Endothelial cell of umbilical vein (primary cell): ENCODE measurements at regions not wholly inside any gene's neighbourhood (a gene's known extent, or its start where the extent isn't known, plus 50 kb on each side); places are given as distances from the start of the nearest gene placed in this dataset.
"Not testable (repeated sequence)": the region's sequence is repeated elsewhere in the genome, so short reads cannot be mapped to it uniquely, and the experiment has no call there.

Experiments used
- BruUV-seq: library from RNA; stranded (reverse); fragments of 400-500 nt; replicated peaks from 2 replicates; lab custom pipeline; 2021; lab: Mats Ljungman, UMichigan
- CTCF ChIA-PET: fragments of 300-600, 350-600 bp; sonication (Branson Sonifier 250); formaldehyde crosslinking; loops from one replicate; lab custom pipeline; 2021; ENCODE audit warnings: antibody characterized with exemption, inconsistent platforms; lab: Charles Lee
- POLR2A ChIA-PET: fragments of 300-600, 350-600 bp; sonication (Branson Sonifier 250); formaldehyde crosslinking; loops from one replicate; lab custom pipeline; 2021; ENCODE audit warnings: antibody characterized with exemption, inconsistent platforms; lab: Charles Lee
- DNase-seq: peaks from one replicate; pipeline ENCODE4 v3.0.0-alpha.2; 2011; ENCODE audit warnings: low read depth, low spot score
- FAIRE-seq: peaks from 2 replicates; lab custom pipeline; 2011; peaks lifted over from hg19 to GRCh38; lab: Jason Lieb, UNC
- H2AFZ ChIP-seq: 2 replicates; pipeline ENCODE4 v1.6.0; 2012; ENCODE audit warnings: low read depth, low read length, control low read depth, inconsistent platforms
- H3K27ac ChIP-seq: 2 replicates; pipeline ENCODE4 v1.5.1; 2011; ENCODE audit warnings: low read depth, mild to moderate bottlenecking, control low read depth, low read length, moderate library complexity; ENCODE audit not compliant: insufficient read depth
- H3K27me3 ChIP-seq, 2 experiments: 2 replicates each; pipeline versions ENCODE4 v1.6.0 to v1.6.1; 2011; ENCODE audit warnings: low read length in 2 of 2, mixed read lengths in 1 of 2; ENCODE audit not compliant: control insufficient read depth in 2 of 2, insufficient read depth in 2 of 2
- H3K36me3 ChIP-seq, 2 experiments: 2 replicates in 1 of 2; 3 replicates in 1 of 2; pipeline ENCODE4 v1.5.1; 2011; ENCODE audit warnings: low read length in 2 of 2, mild to moderate bottlenecking in 1 of 2, moderate library complexity in 1 of 2; ENCODE audit not compliant: control insufficient read depth in 2 of 2, insufficient read depth in 2 of 2; ENCODE audit errors: extremely low read depth in 1 of 2
- H3K4me1 ChIP-seq: 3 replicates; pipeline ENCODE4 v1.5.1; 2011; ENCODE audit warnings: mild to moderate bottlenecking, low read length; ENCODE audit not compliant: control insufficient read depth, insufficient read depth; ENCODE audit errors: extremely low read depth
- H3K4me2 ChIP-seq: 2 replicates; pipeline ENCODE4 v1.6.1; 2011; ENCODE audit warnings: low read length, control low read depth, mixed read lengths; ENCODE audit not compliant: insufficient read depth
- H3K4me3 ChIP-seq, 3 experiments: fragments of 200-600 bp in 1 of 3; sonication (generic), shearing (Covaris generic) in 1 of 3; replicated peaks in 1 of 3; 2 replicates each; pipeline ENCODE4 v1.5.1; 2011 to 2016; ENCODE audit warnings: control low read depth in 3 of 3, low read length in 3 of 3, mild to moderate bottlenecking in 2 of 3, inconsistent platforms in 1 of 3, low read depth in 1 of 3, moderate library complexity in 1 of 3; ENCODE audit not compliant: insufficient read depth in 1 of 3
- H3K79me2 ChIP-seq: 2 replicates; pipeline ENCODE4 v1.6.0; 2012; ENCODE audit warnings: low read length, inconsistent platforms; ENCODE audit not compliant: control insufficient read depth, insufficient read depth
- H3K9ac ChIP-seq: replicated peaks from 2 replicates; pipeline ENCODE3; 2011; ENCODE audit warnings: low read length, control low read depth; ENCODE audit not compliant: insufficient read depth; ENCODE audit errors: extremely low read depth
- H3K9me1 ChIP-seq: replicated peaks from 3 replicates; pipeline ENCODE4 v1.6.0; 2011; ENCODE audit warnings: mild to moderate bottlenecking, low read length; ENCODE audit not compliant: control insufficient read depth, insufficient read depth; ENCODE audit errors: extremely low read depth
- H3K9me3 ChIP-seq: replicated peaks from 2 replicates; pipeline ENCODE4 v1.5.1; 2012; ENCODE audit warnings: low read length, inconsistent platforms; ENCODE audit not compliant: control insufficient read depth, insufficient read depth
- H4K20me1 ChIP-seq: replicated peaks from 2 replicates; pipeline ENCODE3; 2011; ENCODE audit warnings: mild to moderate bottlenecking, low read length; ENCODE audit not compliant: control insufficient read depth, insufficient read depth; ENCODE audit errors: extremely low read depth
- dilution Hi-C: fragments of 300-500 bp; cut with MboI; formaldehyde crosslinking; loops from one replicate; pipeline ENCODE4 v1.15.0; 2019; ENCODE audit warnings: low sequenced_read_pairs; ENCODE audit not compliant: extremely low pct_ligation_motif_present
- intact Hi-C: fragments of 100-400 bp; cut with micrococcal nuclease; formaldehyde crosslinking; loops from one replicate; pipeline ENCODE4 v1.10.0; 2022

- H3K9me3 ChIP-seq, H3K27me3 ChIP-seq, H3K27ac ChIP-seq, DNase-seq, H4K20me1 ChIP-seq, H3K79me2 ChIP-seq, H3K4me1 ChIP-seq, CTCF ChIA-PET, H3K9me1 ChIP-seq, intact Hi-C loops, H3K36me3 ChIP-seq, BruUV-seq, H3K4me3 ChIP-seq, dilution Hi-C loops, H2AFZ ChIP-seq, H3K9ac ChIP-seq, H3K4me2 ChIP-seq, FAIRE-seq, POLR2A ChIA-PET: not testable (repeated sequence)
Observed at GRCh38 chr21:8233000-8233399, 2288.4 kb upstream of the TPTE start.

- dilution Hi-C loops, H3K27me3 ChIP-seq: not testable (repeated sequence)
Observed at GRCh38 chr21:8234059-8234458, 2287.3 kb upstream of the TPTE start.

GRCh38 chr21:8244723-8245641 is 2276.4 kb upstream of the TPTE start:
- H3K4me3 ChIP-seq, dilution Hi-C loops, H3K4me1 ChIP-seq, H3K4me2 ChIP-seq, H3K9me1 ChIP-seq, H3K27me3 ChIP-seq, H3K9me3 ChIP-seq, H3K79me2 ChIP-seq, H3K9ac ChIP-seq, FAIRE-seq, H2AFZ ChIP-seq, intact Hi-C loops, BruUV-seq, H3K27ac ChIP-seq, H3K36me3 ChIP-seq, CTCF ChIA-PET, POLR2A ChIA-PET, DNase-seq, H4K20me1 ChIP-seq: not testable (repeated sequence)

More at GRCh38 chr21:8234059-8234458, 2287.3 kb upstream of the TPTE start:
- DNase-seq, H3K4me3 ChIP-seq, H4K20me1 ChIP-seq, H3K27ac ChIP-seq, H3K4me2 ChIP-seq, POLR2A ChIA-PET, intact Hi-C loops, H3K36me3 ChIP-seq, H3K4me1 ChIP-seq, H3K9ac ChIP-seq, CTCF ChIA-PET, BruUV-seq, FAIRE-seq, H2AFZ ChIP-seq, H3K9me1 ChIP-seq, H3K9me3 ChIP-seq, H3K79me2 ChIP-seq: not testable (repeated sequence)

- dilution Hi-C loops, H3K36me3 ChIP-seq, H4K20me1 ChIP-seq, H3K27ac ChIP-seq, H3K9me1 ChIP-seq, CTCF ChIA-PET, H3K9me3 ChIP-seq, H2AFZ ChIP-seq, H3K4me2 ChIP-seq, BruUV-seq, POLR2A ChIA-PET, H3K9ac ChIP-seq, intact Hi-C loops, H3K4me1 ChIP-seq, H3K4me3 ChIP-seq, H3K79me2 ChIP-seq, DNase-seq, FAIRE-seq, H3K27me3 ChIP-seq: not testable (repeated sequence)
Observed at GRCh38 chr21:8245642-8246402, 2275.6 kb upstream of the TPTE start.
